OCI-LY1 (cell line): ENCODE measurements at regions not wholly inside any gene's neighbourhood (a gene's known extent, or its start where the extent isn't known, plus 50 kb on each side); places are given as distances from the start of the nearest gene placed in this dataset.

Experiments
- CTCF ChIP-seq: fragments of 200-600 bp; sonication (generic), shearing (Covaris generic); IDR thresholded peaks from 2 replicates; pipeline ENCODE4 v1.5.1; 2017; ENCODE audit warnings: mild to moderate bottlenecking, antibody characterized with exemption, low read length, moderate library complexity, mixed read lengths
- EZH2 ChIP-seq: fragments of 200-600 bp; sonication (generic), shearing (Covaris generic); IDR thresholded peaks from 2 replicates; pipeline ENCODE4 v1.8.0; 2017; ENCODE audit warnings: borderline replicate concordance, mixed run types, mild to moderate bottlenecking, antibody characterized with exemption, low read length, moderate library complexity, mixed read lengths

- TF ChIP-seq CTCF (no peak; the same call in 1 of the 2 replicates), EZH2 (no peak)
Measured at GRCh38 chr3:96294143-96294542, 520.3 kb upstream of the EPHA6 start.
